HG03045 (cell line): ENCODE measurements at regions not wholly inside any gene's neighbourhood (a gene's known extent, or its start where the extent isn't known, plus 50 kb on each side); places are given as distances from the start of the nearest gene placed in this dataset.

ENCODE experiments used
- ATAC-seq: cut with Tn5 transposase; IDR thresholded peaks from one replicate; pipeline ENCODE4 v1.9.1; 2021; ENCODE audit warnings: mild to moderate bottlenecking, moderate library complexity; ENCODE audit not compliant: unreplicated experiment

DNA sequence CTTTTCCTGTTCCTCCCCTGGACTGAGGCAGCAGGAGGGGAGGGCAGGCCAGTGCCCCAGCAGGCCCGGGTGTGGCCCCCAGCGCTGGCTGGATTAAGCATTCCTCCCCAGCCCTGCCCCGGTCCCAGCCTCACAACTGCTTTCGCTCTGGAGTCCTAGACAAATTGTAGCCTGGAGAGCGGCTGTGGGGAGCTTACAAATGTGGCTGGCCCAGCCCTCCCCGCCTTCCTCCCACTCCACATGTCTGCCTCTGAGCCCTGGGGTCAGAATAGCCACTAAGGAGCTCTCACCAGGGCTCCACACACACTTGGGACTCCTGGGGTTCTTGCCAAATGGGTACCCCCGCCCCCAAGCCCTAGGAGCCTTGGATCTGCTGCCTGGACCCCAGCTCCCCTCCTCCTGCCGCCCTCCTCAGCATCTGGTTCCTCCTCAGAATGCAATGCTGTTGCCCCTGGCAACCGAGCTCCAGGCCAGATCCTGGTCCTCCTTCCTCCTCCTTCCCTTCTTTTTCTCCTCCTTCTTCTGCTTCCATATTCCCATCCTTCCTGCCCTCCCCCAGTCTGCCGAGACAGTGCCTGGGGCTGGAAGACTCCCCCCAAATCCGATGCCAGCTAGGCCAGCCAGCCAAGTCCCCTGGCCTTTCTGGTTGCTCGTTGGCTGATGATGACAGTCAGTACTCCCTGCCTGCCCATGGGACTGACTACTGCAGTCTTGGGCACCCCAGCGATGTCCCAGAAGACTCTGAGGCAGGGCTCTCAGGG is 91.1 kb downstream of the LINGO1 start:
- ATAC-seq: no peak

DNA sequence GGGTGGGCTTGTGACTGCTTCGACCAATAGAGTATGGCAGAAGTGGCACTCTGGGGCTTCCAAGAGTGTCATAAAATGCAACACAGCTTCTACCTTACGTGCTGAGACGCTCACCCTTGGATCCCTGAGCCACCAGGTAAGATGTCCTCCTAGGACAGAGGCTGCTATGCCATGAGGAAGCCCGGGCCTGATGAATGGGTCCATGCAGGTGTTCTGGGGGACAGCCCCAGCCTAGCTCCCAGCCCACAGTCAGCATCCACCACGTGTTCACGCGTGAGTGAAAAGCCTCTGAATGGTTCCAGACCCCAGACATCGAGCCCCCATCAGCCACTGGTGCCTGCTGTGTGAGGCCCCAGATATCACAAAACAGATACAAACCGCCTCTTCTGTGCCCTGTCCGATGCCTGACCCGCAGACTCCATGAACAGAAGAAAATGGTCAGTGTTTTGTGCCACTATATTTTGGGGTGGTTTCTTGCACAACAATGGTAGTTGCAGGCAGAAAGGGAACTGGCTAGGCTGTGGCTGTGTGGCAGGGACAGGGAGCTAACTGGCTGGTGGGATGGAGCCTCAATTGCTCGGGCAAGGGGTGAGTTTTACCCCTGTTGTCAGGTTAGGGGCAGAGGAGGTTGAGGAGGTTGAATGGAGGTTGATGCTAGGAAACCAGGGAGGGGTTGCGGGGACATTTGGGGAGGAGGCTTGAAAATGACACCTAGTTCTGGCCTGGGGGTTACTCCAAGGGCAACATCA is 92.2 kb downstream of the LINGO1 start:
- ATAC-seq: no peak

DNA sequence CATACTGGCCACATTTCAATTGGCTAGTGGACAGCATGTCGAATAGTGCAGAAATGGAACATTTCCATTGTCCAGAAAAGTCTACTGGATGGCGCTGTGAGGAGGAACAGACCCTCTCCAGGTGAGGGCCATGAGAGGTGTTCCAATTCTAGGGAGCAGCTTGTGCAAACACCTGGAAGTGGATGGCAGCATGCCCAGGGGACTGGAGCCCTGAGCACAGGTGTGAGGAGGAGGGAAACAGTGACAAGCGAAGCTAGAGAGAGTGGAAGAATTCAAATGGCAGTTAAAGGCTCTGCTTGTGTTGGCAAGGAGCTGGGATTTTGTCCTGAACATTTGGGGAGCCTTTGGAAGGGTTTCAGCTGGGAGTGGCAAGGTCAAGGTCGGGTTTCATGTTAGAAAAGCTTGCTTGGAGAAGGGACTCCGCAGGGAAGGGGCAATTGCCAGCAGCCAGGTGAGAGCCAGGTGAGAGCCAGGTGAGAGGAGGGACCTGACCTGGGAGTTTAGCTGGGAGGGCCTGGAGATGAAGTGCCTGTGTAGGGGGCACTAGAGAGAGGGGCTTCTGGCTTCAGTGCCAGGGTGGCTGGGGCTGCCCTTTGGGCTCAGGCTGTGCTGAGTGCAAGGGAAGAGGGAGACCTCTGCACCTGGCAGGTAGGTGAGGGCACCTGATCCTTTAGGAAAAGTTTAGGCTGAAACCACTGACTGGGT is 93.8 kb downstream of the LINGO1 start:
- no peak for ATAC-seq

DNA sequence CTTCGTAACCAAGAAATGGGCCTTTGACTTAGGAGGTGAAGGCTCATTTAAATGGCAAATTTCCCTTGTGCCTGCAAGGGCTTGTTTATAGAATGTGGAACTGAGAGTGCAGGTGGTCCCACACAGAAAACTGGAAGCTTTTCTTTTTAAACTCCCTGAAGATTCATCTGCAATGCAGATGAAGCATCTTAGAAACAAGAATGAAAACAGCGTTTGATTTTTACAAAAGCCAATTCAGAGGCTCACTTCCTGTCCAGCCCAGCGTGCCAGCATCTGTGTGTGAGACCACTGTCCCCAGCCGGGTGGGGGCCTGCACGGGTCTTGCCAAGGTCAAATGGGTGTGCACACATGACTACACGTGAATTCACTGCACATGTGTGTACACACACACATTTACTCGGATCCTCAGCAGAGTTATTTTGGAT is 94.7 kb downstream of the LINGO1 start:
- peak; percentile 70 for ATAC-seq

DNA sequence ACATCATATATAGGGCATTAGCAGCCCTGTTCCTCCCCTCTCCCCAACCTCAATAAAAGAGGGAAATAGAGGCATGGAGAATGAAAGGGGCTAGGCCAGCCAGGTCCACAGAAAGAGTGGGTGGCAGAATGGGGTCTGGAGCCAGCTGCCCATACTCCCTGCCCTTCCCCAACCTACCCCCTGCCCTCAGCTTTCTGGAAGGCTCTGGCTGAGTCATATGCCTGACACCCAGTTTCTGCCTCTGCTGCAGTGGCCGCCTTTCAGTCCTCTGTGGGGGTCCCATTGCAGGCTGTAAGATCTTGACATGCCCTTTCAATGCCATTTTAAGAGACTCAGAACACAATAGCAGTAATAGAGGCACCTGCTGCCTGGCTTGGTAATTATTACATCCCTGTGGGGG is 95.7 kb downstream of the LINGO1 start:
- no peak for ATAC-seq

DNA sequence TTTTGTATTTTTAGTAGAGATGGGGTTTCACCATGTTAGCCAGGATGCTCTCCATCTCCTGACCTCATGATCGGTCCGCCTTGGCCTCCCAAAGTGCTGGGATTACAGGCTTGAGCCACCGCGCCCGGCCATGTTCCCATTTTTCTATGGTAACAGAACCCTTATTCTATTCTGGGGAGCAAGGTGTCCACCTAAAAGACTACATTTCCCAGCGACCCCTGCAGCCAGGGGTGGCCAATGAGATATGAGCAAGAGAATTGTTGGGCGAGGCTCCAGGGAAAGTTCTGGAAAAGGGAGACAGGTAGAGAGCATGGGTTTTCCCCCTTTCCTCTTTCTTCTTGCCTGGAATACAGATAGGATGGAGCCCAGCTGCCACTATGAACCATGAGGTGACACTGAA is 96.9 kb downstream of the LINGO1 start:
- no peak for ATAC-seq
